ENCODE measurements at regions not wholly inside any gene's neighbourhood (a gene's known extent, or its start where the extent isn't known, plus 50 kb on each side); places are given as distances from the start of the nearest gene placed in this dataset.

DNA sequence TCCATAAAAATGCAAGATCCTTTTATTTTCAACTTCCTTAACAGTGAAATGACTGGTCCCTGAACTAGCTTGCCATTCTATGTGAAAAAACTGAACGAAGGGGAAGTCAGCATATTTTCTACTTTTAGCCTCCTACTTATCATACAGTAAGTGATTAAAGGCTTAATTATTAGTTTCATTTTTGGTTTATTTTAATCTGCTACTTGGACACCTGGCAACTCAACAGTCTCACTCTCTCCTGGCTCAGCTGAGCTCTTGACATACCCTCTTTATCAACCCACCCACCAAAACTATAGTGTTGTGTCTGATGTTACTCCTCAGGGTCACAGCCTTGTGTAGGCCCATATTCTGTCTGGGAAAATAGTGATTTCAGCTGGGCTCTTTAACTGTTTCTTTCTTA, 86.2 kb upstream of the CPXCR1 start:
- Histone ChIP-seq H3K36me3 (ENCODE audit: control insufficient read depth in 4 of 4, insufficient read depth in 3 of 4, low read depth in 1 of 4, low read length in 3 of 4) (no peaks in the 10 kb centered on the region), H3K4me3 (ENCODE audit: low read depth in 1 of 3, low read length in 3 of 3) (no peak overlapping the region), H3K9me3 (ENCODE audit: control insufficient read depth in 4 of 4, low read length in 3 of 4) (no peaks in the 10 kb centered on the region), H3K4me1 (ENCODE audit: control insufficient read depth in 4 of 4, insufficient read depth in 4 of 4, low read length in 3 of 4) (no peaks in the 10 kb centered on the region), H3K27me3 (ENCODE audit: control insufficient read depth in 4 of 4, insufficient read depth in 4 of 4, low read length in 3 of 4) (no peaks in the 10 kb centered on the region), H3K27ac (ENCODE audit: low read depth in 1 of 2, low read length in 2 of 2) (no peak overlapping the region), H3K9ac (ENCODE audit: low read depth in 1 of 2, low read length in 2 of 2) (no peak overlapping the region)
- no peak for DNase-seq (ENCODE audit: low spot score)
- TF ChIP-seq FOXA2 (IDR thresholded peaks at IDR 0.05) (no peak), NR2F2 (IDR thresholded peaks at IDR 0.05) (no peak), JUND (IDR thresholded peaks at IDR 0.05) (no peak), HNF4G (IDR thresholded peaks at IDR 0.05) (no peak), TAF1 (conservative IDR thresholded peaks at IDR 0.05) (no peak), FOXA1 (IDR thresholded peaks at IDR 0.05) (no peak), GABPA (IDR thresholded peaks at IDR 0.05 in 1 of 2, conservative IDR thresholded peaks at IDR 0.05 in 1 of 2) (no peak), YY1 (IDR thresholded peaks at IDR 0.05) (no peak), SP1 (IDR thresholded peaks at IDR 0.05) (no peak), EGR1 (IDR thresholded peaks at IDR 0.05; ENCODE audit: low read depth in 2 of 2) (no peak), HNF4A (conservative IDR thresholded peaks at IDR 0.05) (no peak)
- TF ChIP-seq, protein P1, sequence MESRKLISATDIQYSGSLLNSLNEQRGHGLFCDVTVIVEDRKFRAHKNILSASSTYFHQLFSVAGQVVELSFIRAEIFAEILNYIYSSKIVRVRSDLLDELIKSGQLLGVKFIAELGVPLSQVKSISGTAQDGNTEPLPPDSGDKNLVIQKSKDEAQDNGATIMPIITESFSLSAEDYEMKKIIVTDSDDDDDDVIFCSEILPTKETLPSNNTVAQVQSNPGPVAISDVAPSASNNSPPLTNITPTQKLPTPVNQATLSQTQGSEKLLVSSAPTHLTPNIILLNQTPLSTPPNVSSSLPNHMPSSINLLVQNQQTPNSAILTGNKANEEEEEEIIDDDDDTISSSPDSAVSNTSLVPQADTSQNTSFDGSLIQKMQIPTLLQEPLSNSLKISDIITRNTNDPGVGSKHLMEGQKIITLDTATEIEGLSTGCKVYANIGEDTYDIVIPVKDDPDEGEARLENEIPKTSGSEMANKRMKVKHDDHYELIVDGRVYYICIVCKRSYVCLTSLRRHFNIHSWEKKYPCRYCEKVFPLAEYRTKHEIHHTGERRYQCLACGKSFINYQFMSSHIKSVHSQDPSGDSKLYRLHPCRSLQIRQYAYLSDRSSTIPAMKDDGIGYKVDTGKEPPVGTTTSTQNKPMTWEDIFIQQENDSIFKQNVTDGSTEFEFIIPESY (IDR thresholded peaks at IDR 0.05) = no peak
- TF ChIP-seq, protein P2, sequence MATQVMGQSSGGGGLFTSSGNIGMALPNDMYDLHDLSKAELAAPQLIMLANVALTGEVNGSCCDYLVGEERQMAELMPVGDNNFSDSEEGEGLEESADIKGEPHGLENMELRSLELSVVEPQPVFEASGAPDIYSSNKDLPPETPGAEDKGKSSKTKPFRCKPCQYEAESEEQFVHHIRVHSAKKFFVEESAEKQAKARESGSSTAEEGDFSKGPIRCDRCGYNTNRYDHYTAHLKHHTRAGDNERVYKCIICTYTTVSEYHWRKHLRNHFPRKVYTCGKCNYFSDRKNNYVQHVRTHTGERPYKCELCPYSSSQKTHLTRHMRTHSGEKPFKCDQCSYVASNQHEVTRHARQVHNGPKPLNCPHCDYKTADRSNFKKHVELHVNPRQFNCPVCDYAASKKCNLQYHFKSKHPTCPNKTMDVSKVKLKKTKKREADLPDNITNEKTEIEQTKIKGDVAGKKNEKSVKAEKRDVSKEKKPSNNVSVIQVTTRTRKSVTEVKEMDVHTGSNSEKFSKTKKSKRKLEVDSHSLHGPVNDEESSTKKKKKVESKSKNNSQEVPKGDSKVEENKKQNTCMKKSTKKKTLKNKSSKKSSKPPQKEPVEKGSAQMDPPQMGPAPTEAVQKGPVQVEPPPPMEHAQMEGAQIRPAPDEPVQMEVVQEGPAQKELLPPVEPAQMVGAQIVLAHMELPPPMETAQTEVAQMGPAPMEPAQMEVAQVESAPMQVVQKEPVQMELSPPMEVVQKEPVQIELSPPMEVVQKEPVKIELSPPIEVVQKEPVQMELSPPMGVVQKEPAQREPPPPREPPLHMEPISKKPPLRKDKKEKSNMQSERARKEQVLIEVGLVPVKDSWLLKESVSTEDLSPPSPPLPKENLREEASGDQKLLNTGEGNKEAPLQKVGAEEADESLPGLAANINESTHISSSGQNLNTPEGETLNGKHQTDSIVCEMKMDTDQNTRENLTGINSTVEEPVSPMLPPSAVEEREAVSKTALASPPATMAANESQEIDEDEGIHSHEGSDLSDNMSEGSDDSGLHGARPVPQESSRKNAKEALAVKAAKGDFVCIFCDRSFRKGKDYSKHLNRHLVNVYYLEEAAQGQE (IDR thresholded peaks at IDR 0.05) = no peak
- TF ChIP-seq, protein P3, sequence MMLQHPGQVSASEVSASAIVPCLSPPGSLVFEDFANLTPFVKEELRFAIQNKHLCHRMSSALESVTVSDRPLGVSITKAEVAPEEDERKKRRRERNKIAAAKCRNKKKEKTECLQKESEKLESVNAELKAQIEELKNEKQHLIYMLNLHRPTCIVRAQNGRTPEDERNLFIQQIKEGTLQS (IDR thresholded peaks at IDR 0.05) = no peak
- TF ChIP-seq, protein P4, sequence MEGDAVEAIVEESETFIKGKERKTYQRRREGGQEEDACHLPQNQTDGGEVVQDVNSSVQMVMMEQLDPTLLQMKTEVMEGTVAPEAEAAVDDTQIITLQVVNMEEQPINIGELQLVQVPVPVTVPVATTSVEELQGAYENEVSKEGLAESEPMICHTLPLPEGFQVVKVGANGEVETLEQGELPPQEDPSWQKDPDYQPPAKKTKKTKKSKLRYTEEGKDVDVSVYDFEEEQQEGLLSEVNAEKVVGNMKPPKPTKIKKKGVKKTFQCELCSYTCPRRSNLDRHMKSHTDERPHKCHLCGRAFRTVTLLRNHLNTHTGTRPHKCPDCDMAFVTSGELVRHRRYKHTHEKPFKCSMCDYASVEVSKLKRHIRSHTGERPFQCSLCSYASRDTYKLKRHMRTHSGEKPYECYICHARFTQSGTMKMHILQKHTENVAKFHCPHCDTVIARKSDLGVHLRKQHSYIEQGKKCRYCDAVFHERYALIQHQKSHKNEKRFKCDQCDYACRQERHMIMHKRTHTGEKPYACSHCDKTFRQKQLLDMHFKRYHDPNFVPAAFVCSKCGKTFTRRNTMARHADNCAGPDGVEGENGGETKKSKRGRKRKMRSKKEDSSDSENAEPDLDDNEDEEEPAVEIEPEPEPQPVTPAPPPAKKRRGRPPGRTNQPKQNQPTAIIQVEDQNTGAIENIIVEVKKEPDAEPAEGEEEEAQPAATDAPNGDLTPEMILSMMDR (IDR thresholded peaks at IDR 0.05; ENCODE audit: low read depth, low read length, missing input control) = no peak
- TF ChIP-seq, protein P5, sequence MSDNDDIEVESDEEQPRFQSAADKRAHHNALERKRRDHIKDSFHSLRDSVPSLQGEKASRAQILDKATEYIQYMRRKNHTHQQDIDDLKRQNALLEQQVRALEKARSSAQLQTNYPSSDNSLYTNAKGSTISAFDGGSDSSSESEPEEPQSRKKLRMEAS (IDR thresholded peaks at IDR 0.05) = no peak
- 63% methylated on average over 1 of the region's 1 CpG for whole genome bisulfite sequencing

DNA sequence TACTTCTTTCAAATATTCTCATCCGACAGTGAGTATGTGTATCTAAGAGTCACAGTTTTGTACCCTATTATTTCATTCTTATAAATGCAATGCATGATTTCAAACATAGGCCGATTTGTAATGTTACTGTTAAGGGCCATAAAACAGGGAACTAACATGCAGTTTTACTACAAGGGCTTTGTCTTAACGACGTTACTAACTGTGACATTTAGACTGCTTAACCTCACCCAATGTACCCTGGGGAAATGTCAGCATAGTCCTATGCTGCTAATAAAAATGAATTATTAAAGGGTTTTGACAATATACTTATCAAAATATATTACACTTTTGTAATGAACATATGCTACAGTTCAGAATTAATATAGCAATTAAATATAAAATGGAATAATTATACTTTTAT, 74.8 kb upstream of the CPXCR1 start:
- 71% methylated on average over 4 of the region's 4 CpGs for WGBS
- H3K36me3 ChIP-seq (ENCODE audit: control insufficient read depth in 4 of 4, insufficient read depth in 3 of 4, low read depth in 1 of 4, low read length in 3 of 4) = no peaks in the 10 kb centered on the region
- H3K4me1 ChIP-seq (ENCODE audit: control insufficient read depth in 4 of 4, insufficient read depth in 4 of 4, low read length in 3 of 4) = no peaks in the 10 kb centered on the region
- no peak overlapping the region for H3K27ac ChIP-seq (ENCODE audit: low read depth in 1 of 2, low read length in 2 of 2)
- H3K27me3 ChIP-seq (ENCODE audit: control insufficient read depth in 4 of 4, insufficient read depth in 4 of 4, low read length in 3 of 4) = no peaks in the 10 kb centered on the region
- no peak overlapping the region for H3K4me3 ChIP-seq (ENCODE audit: low read depth in 1 of 3, low read length in 3 of 3)
- H3K9ac ChIP-seq (ENCODE audit: low read depth in 1 of 2, low read length in 2 of 2) = no peak overlapping the region
- no peak for DNase-seq (ENCODE audit: low spot score)
- no peaks in the 10 kb centered on the region for H3K9me3 ChIP-seq (ENCODE audit: control insufficient read depth in 4 of 4, low read length in 3 of 4)
- TF ChIP-seq YY1 (IDR thresholded peaks at IDR 0.05) (no peak), FOXA1 (IDR thresholded peaks at IDR 0.05) (no peak), TAF1 (conservative IDR thresholded peaks at IDR 0.05) (no peak), SP1 (IDR thresholded peaks at IDR 0.05) (no peak), NR2F2 (IDR thresholded peaks at IDR 0.05) (no peak), FOXA2 (IDR thresholded peaks at IDR 0.05) (no peak), RXRA (IDR thresholded peaks at IDR 0.05) (no peak), HNF4A (conservative IDR thresholded peaks at IDR 0.05) (no peak), RAD21 (IDR thresholded peaks at IDR 0.05) (no peak), GABPA (IDR thresholded peaks at IDR 0.05 in 1 of 2, conservative IDR thresholded peaks at IDR 0.05 in 1 of 2) (no peak)
- TF ChIP-seq, protein P3 (IDR thresholded peaks at IDR 0.05) = no peak
- TF ChIP-seq, protein P4 (IDR thresholded peaks at IDR 0.05; ENCODE audit: low read depth, low read length, missing input control) = no peak
- TF ChIP-seq, protein P5 (IDR thresholded peaks at IDR 0.05) = no peak

Measured in liver (tissue), 8 donors.